Skin epidermis (tissue), 12 donors: ENCODE measurements at regions not wholly inside any gene's neighbourhood (a gene's known extent, or its start where the extent isn't known, plus 50 kb on each side); places are given as distances from the start of the nearest gene placed in this dataset.

ENCODE experiments used
- H3K27ac ChIP-seq, 21 experiments: fragments of 200-600 bp; sonication (generic) in 11 of 21; one replicate each; pipeline ENCODE4 v1.5.0; 2020; ENCODE audit warnings: mild to moderate bottlenecking in 3 of 21, inconsistent platforms in 2 of 21, moderate library complexity in 2 of 21
- H3K4me3 ChIP-seq, 7 experiments: fragments of 200-600 bp; sonication (generic) in 2 of 7; one replicate each; pipeline ENCODE4 v1.5.0; 2020; ENCODE audit warnings: inconsistent platforms in 2 of 7, mild to moderate bottlenecking in 2 of 7, moderate library complexity in 1 of 7

DNA sequence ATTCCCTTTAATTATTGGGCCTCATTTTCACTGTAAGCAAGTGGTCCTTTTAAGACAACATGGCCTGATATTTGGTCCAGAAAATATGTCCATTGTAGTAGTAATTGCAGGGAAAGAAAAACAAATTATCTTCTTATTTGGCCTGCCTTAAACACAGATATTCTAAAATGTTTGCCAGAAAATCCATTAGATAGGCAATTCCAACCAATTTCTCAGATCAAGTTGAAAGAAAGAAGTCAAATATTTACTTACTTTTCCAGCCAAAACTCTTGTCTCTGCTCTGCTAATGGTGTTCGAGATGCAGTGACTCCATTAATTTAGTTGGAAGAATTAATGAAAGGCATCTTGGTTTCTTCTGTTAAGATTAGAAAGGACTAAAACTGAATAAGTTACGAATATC is 757.3 kb upstream of the IGFBP3 start:
- Histone ChIP-seq H3K27ac (no peak overlapping the region), H3K4me3 (no peak overlapping the region)

- no peak overlapping the region for H3K27ac ChIP-seq
- no peak overlapping the region for H3K4me3 ChIP-seq
These were observed 754.4 kb upstream of the IGFBP3 start for GRCh38 chr7:46675456-46675855.

DNA sequence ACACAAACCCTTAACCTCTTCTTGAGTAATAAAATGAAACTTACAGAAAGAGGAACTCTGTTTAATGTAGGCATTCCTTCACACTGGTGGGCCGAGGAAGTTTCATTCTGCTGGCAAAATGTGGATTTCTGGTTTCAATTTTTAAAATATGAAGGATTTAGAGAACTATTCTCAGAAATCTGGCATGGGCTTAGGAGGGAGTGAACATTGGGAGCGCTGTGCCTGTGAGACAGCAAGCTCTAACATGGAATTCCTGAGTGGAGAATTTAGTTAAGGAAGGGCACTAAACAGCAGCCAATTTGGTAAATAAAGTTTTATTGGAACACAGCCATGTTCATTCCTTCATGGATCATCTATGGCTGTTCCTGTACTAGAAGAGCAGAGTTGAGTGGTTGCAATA is 751.8 kb upstream of the IGFBP3 start:
- Histone ChIP-seq H3K27ac (no peak overlapping the region), H3K4me3 (no peak overlapping the region)

DNA sequence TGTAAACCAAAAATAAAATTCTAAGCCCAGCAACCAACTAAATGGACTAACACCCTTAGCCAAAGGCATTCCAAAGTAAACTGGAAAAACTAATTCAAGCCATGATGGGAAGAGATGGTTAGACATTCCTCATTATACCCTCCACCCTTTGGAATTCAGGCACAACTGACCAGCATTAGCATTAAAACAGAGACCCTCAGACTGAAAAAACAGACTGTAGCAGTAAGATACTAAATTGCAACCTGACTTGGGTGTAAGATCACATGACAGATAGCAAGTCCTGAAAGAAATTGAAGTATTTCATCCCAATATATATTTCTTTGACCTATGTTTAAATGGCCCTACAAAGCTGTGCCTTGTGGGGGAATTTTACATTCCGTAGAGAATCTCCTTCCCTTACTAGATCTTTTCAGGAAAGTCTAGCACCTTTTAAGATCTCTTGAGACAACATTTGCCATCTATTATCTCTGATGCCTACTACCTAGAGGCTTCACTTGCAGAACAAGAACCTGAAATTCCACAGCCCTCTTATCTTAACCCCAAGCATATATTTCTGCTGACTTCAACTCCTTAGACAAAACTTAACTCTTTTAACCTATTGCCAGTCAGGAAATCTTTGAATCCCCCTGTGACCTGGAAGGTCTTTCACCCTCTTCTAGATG is 750.2 kb upstream of the IGFBP3 start:
- Histone ChIP-seq H3K4me3 (no peak overlapping the region), H3K27ac (no peak overlapping the region)

GRCh38 chr7:46669028-46669427 is 748.0 kb upstream of the IGFBP3 start:
- Histone ChIP-seq H3K4me3 (no peak overlapping the region), H3K27ac (no peak overlapping the region)

- Histone ChIP-seq H3K27ac (no peak overlapping the region), H3K4me3 (no peak overlapping the region)
These were observed 743.4 kb upstream of the IGFBP3 start for GRCh38 chr7:46664453-46664852.

- Histone ChIP-seq H3K27ac (no peak overlapping the region), H3K4me3 (no peak overlapping the region)
These were observed 742.0 kb upstream of the IGFBP3 start for GRCh38 chr7:46663025-46663424.

DNA sequence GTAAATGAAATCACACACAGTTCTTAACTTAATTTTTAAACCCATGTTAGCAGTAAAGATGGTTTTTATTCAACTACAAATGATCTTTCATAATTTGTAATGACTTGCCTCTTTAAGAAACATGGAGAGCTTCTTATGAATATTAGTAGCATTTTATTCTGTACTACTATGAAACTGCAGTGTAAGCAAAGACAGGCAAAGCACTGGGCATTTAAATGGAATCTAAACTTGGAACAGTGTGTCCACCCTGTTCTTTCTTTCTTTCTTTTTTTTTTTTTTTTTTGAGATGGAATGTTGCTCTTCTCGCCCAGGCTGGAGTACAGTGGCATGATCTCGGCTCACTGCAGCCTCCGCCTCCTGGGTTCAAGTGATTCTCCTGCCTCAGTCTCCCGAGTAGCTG is 740.4 kb upstream of the IGFBP3 start:
- peak overlapping the region in 1 of 21 experiments; percentile 17 for H3K27ac ChIP-seq

GRCh38 chr7:46660402-46660980 is 739.4 kb upstream of the IGFBP3 start:
- H3K4me3 ChIP-seq = no peak overlapping the region

More for the DNA sequence above, 740.4 kb upstream of the IGFBP3 start:
- H3K4me3 ChIP-seq = no peak overlapping the region

DNA sequence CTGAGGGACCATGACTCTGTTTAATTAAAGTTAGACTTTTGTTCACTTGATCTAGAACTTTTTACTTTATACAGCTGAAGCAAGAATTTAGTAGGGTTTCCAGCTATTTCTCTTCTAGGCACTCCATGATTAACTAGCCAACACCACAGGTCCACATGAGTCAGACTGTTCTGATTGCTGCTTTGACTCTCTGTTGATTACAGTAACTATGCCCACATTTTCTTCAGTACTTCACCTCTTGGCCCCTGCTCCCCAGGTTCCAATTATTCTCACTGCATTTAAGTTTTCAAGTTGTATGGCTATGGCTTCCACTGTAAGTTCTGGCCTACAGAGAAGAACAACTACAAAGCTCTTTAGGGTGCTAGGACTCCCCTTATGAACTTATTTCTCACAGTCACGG is 737.2 kb upstream of the IGFBP3 start:
- H3K4me3 ChIP-seq = no peak overlapping the region

More at GRCh38 chr7:46660402-46660980, 739.4 kb upstream of the IGFBP3 start:
- peak overlapping the region in 2 of 21 experiments; percentile 36 to 43 for H3K27ac ChIP-seq

DNA sequence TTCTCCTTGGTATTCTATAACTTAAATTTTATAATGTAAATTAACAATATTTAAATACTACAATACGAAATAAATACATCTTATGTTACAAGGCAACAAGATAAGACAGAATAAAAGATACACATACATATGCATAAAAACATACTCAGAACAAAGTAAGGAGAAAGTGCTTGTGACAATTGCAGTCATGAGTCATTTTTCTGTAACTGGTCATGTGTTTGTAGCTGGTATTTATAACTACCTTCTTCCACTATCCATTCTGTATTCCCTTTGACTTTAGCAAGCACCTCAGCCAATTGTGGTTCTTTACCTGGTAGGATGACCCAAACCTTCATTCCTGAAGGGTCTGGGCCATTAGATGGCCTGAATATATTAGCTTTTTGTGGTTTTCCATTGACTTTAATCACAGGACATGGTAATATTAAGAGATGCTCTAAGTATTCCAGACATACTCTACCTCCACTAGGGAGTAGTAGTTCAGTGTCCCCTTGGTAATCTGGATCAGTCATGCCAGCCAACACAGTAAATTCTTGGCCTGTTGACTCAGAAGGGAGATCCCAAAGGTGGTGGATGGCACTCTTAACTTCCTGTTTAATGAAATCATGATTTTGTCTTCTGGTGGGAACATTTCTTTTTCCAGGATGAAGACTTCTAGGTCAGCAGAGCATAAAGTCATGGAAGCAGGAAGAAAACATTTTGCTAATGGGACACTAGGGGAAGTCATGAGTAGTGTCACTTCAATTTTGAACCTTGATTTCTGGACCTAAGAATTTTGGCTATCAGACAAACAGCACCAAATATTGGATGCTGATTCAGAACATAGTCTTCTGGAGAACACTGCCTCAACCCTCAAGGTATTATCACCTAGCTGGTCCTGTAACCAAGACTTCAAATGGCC is 733.7 kb upstream of the IGFBP3 start:
- no peak overlapping the region for H3K4me3 ChIP-seq
- H3K27ac ChIP-seq = no peak overlapping the region

More for the DNA sequence above, 737.2 kb upstream of the IGFBP3 start:
- H3K27ac ChIP-seq = no peak overlapping the region

DNA sequence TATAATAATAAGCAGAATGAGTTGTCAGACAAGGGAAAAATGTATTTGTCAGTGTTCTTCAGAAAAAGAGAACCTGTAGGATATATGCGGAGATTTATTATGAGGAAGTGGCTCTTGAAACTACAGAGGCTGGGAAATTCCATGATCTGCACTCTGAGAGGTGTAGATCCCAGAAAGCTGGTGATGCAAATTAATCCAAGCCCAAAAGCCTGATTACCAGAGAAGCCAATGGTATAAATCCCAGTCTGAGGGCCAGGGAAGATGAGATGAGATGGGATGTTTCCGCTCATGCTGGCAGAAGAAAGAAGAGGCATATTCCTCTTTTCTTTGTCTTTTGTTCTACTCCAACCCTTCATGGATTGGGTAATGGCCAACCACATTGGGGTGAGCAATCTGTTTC is 732.8 kb upstream of the IGFBP3 start:
- Histone ChIP-seq H3K4me3 (no peak overlapping the region), H3K27ac (no peak overlapping the region)

DNA sequence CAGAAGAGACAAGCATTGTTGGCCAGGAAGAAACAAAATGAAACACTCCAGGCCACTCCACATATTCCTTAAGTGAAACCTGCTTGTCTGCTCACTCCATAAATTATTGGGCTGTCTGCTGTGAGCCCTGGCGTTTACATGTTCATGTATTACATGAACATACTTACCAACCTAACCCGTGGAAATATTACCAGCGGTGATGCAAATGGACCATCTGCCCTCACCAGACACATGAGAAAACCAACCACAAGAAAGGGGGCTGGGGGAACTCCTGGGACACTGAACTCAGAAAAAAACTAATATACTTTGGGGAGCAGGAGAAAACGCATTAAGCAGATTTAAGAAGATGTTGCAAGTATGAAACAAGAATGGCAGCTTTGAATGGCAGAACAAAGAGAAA is 731.2 kb upstream of the IGFBP3 start:
- Histone ChIP-seq H3K27ac (peak overlapping the region in 5 of 21 experiments; percentile 43 to 59 (median 50)), H3K4me3 (no peak overlapping the region)

GRCh38 chr7:46651561-46652088 is 730.6 kb upstream of the IGFBP3 start:
- Histone ChIP-seq H3K4me3 (no peak overlapping the region), H3K27ac (peak overlapping the region in 6 of 21 experiments; percentile 14 to 51 (median 45))

GRCh38 chr7:46651070-46651469 is 730.0 kb upstream of the IGFBP3 start:
- peak overlapping the region in 3 of 21 experiments; percentile 14 to 47 (median 17) for H3K27ac ChIP-seq
- no peak overlapping the region for H3K4me3 ChIP-seq

GRCh38 chr7:46649876-46650275 is 728.8 kb upstream of the IGFBP3 start:
- no peak overlapping the region for H3K27ac ChIP-seq

DNA sequence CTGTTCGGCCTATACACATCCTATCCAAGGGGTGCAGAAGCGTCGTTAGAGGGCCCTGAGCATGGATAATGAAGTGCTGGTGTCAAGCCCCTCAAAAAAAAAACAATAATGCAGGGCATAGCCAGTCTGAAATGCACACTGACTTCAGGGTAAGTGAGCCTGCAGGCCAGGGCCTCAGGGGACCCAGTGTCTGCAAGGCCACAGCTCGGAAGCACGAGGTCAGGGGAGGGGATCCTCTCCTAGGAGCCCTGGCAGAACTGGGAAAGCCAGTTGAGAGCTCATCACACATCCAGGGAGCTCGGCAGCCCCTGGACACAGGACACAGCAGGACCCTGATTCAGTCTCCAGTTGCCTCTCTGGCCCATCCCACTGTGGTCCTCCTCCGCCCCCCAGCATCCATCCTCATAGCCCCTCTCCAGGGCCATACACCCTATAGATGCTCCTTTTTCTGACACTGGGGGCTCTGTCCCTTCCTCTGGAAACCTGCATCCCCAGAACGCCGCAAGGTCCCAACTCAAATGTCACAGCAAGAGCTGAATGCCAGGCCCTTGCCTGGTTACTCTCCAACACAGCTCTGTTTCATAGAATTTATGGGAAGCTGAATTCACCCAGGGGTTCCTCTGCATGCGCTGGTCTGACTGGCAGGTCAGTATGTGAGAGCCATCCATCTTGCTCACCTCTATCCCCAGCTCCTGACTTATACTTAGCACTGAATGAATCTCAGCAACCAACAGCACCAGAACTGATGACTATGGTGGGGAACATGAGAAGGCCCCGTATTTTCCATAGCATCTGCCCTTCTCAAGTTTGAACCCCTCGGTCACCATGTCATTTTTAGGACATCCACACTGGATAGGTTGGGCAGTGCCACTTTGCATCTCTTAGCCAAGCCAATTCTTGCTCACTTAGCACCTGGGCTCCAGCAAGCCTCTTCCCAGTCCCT is 717.0 kb upstream of the IGFBP3 start:
- Histone ChIP-seq H3K4me3 (no peak overlapping the region), H3K27ac (no peak overlapping the region)

More at GRCh38 chr7:46649876-46650275, 728.8 kb upstream of the IGFBP3 start:
- H3K4me3 ChIP-seq = no peak overlapping the region

GRCh38 chr7:46636022-46636421 is 715.0 kb upstream of the IGFBP3 start:
- Histone ChIP-seq H3K27ac (no peak overlapping the region), H3K4me3 (no peak overlapping the region)

- H3K27ac ChIP-seq = no peak overlapping the region
- H3K4me3 ChIP-seq = no peak overlapping the region
These were observed 712.7 kb upstream of the IGFBP3 start for GRCh38 chr7:46633630-46634240.
